Spinal cord (tissue), 9 donors: ENCODE measurements at regions not wholly inside any gene's neighbourhood (a gene's known extent, or its start where the extent isn't known, plus 50 kb on each side); places are given as distances from the start of the nearest gene placed in this dataset.
"Not testable (repeated sequence)": the region's sequence is repeated elsewhere in the genome, so short reads cannot be mapped to it uniquely, and the experiment has no call there.

Experiments used
- DNase-seq, 6 donors: peaks; one replicate each; pipeline versions ENCODE4 v3.0.0 to v3.0.0-alpha.2; 2013 to 2015; ENCODE audit warnings: low spot score in 6 of 6, low read depth in 4 of 6
- H3K27ac ChIP-seq: one replicate; pipeline ENCODE4 v1.5.1; 2013; ENCODE audit warnings: low read depth, low read length, control low read depth
- H3K27me3 ChIP-seq: one replicate; pipeline ENCODE4 v1.6.1; 2013; ENCODE audit warnings: low read length; ENCODE audit not compliant: control insufficient read depth, insufficient read depth
- H3K36me3 ChIP-seq: one replicate; pipeline ENCODE4 v1.6.1; 2013; ENCODE audit warnings: low read length; ENCODE audit not compliant: control insufficient read depth, insufficient read depth
- H3K4me1 ChIP-seq: one replicate; pipeline ENCODE4 v1.6.1; 2013; ENCODE audit warnings: low read length; ENCODE audit not compliant: control insufficient read depth, insufficient read depth
- H3K4me3 ChIP-seq: one replicate; pipeline ENCODE4 v1.5.1; 2013; ENCODE audit warnings: low read depth, low read length, control low read depth
- H3K9me3 ChIP-seq: one replicate; pipeline ENCODE4 v1.6.1; 2013; ENCODE audit warnings: low read length; ENCODE audit not compliant: control insufficient read depth, insufficient read depth
- WGBS: methylation state at CpG from one replicate; pipeline ENCODE4 v1.1.5; 2013; ENCODE audit warnings: missing lambda C conversion rate; ENCODE audit not compliant: insufficient coverage; 5-methylcytosine and 5-hydroxymethylcytosine counted together
- donor health status: healthy.

DNA sequence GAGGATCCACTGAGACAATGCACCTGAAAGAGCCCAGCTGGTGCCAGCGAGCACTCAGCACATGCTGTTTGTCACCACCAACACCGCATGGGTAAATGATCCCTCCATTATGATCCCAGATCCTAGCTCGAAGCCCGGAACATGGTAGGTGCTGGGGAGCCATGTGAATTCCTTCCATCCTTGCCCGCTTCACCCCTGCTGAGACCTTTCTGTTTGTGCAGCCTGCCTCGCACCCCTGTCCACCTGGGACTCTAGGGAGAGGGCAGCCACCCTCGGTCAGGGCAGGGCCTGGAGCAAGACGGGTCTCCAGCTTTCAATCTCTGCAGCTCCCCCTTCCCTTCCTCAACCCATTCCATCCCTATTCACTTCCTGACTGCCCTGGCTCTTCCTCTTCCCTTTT, 116.2 kb upstream of the ALX4 start:
- peaks cover 5% of the 10 kb centered on the region for H3K4me1 ChIP-seq
- H3K27me3 ChIP-seq, result no peaks in the 10 kb centered on the region
- no peak overlapping the region for H3K4me3 ChIP-seq
- no peak for DNase-seq
- no peaks in the 10 kb centered on the region for H3K9me3 ChIP-seq
- H3K27ac ChIP-seq, result no peak overlapping the region
- 73% methylated on average over 6 of the region's 8 CpGs for WGBS
- H3K36me3 ChIP-seq, result no peaks in the 10 kb centered on the region

DNA sequence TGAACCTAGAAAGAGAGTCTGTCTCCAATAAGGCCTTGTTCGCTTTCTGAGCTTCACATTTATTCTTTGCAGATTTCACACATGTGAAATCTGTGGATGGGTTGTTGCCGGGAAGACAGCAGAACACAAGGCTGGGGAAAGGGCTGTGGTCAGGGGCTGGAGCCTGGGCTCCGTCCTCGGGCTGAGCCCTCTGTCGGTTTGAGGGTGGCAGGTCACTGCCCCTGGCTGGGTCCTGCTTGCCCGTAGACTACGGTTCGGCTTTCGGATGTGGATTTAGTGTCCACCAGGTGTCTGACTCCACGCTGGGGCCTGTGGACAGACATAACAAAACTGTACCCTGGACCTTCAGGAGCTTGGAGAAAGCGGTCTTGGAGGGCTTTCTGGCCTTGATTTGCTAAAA, 117.0 kb upstream of the ALX4 start:
- Histone ChIP-seq H3K36me3 (no peaks in the 10 kb centered on the region), H3K4me1 (peaks cover 4% of the 10 kb centered on the region), H3K27me3 (no peaks in the 10 kb centered on the region), H3K9me3 (no peaks in the 10 kb centered on the region), H3K4me3 (no peak overlapping the region), H3K27ac (no peak overlapping the region)
- WGBS, result 94% methylated on average over 10 of the region's 11 CpGs
- DNase-seq, result no peak

DNA sequence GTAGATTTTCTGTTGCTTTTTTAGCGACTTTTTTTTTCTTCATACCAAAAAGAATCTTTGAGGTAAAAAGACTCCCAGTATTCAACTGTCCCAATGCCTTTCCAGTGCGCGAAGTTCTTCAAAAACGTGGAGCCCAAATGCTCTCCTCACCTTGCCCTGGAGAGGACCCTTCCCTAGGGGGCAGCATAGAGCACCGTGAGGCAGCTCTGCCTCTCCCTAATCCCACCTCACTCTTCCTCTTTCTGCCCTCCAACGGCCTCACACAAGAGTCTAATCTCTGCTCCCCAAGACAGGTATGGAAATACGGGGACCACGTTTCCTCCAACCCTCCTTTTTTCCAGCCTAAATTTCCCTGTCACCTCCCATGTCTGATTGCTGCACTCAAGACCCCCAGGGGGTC, 117.5 kb upstream of the ALX4 start:
- Histone ChIP-seq H3K27ac (no peak overlapping the region), H3K9me3 (no peaks in the 10 kb centered on the region), H3K27me3 (no peaks in the 10 kb centered on the region), H3K4me3 (no peak overlapping the region), H3K36me3 (no peaks in the 10 kb centered on the region), H3K4me1 (peaks cover 4% of the 10 kb centered on the region)
- WGBS, result 61% methylated on average over 7 of the region's 8 CpGs
- no peak for DNase-seq

DNA sequence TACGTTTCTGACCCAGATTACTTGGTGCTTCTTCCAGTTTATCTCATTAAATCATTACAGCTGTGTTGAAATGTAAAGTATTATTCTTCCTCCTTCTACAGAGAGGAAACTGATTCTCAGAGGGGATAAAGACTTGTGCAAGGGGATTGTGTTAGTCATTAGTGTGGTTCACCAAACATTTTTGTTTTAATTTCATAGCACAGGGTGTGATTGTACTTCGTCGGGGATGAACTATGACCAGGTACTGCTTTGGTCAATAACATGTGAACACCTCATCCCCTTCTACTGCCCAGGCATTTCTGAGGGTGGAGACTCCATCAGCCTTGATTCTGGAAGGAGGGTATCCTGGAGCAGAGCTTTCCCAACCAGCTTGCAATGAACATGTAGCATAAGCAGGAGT, 120.2 kb upstream of the ALX4 start:
- Histone ChIP-seq H3K27me3 (peaks cover 2% of the 10 kb centered on the region), H3K4me1 (peaks cover 4% of the 10 kb centered on the region), H3K36me3 (no peaks in the 10 kb centered on the region), H3K27ac (no peak overlapping the region), H3K9me3 (no peaks in the 10 kb centered on the region), H3K4me3 (no peak overlapping the region)
- no CpG with 5 or more reads among the region's 3 CpGs for WGBS
- no peak for DNase-seq

DNA sequence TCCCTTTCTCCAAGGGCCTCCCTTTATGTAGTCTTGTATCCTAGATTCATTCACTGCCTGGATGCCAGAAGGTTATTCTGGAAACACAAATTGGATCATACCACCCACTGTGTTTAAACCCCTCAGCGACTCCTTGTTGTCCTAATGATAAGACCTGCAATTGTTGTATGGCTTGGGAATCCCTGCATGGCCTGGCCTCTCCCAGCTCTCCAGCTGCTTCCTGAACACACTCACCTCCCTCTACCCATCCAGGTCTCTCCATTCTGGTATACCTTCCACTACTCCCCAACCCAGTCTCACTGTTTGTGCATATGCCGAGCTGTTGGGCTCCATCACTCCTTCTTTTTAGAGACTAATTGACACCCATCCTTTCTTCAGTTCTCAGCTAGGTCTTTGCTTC, 124.3 kb upstream of the ALX4 start:
- H3K4me3 ChIP-seq, result no peak overlapping the region
- H3K36me3 ChIP-seq, result no peaks in the 10 kb centered on the region
- H3K27me3 ChIP-seq, result peaks cover 2% of the 10 kb centered on the region
- H3K9me3 ChIP-seq, result no peaks in the 10 kb centered on the region
- peak in 1 of 6 donors; percentile 27 for DNase-seq
- 100% methylated on average over 1 of the region's 2 CpGs for WGBS
- H3K4me1 ChIP-seq, result no peaks in the 10 kb centered on the region
- H3K27ac ChIP-seq, result no peak overlapping the region

DNA sequence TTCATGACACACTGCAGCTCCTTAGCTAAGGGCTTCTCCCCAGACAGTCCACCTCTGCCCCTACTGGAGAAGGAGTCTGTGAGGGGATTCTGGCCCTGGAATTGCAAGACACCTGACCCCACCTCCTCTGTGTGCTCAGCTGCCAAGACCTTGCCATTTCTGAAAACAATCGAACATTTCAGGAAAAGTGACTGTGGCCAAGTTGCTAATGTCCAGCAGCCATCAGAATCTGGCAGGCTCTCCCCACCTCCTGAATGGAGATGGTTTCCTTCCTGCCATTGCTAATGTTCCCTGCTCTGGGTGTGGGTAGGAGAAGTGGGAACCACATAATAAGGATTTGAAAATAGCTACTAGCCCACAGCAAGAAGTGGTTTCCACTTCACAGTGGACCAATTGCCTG, 127.2 kb upstream of the ALX4 start:
- Histone ChIP-seq H3K27ac (no peak overlapping the region), H3K4me1 (no peaks in the 10 kb centered on the region), H3K36me3 (no peaks in the 10 kb centered on the region), H3K9me3 (peaks cover 1% of the 10 kb centered on the region), H3K27me3 (peaks cover 2% of the 10 kb centered on the region), H3K4me3 (no peak overlapping the region)
- DNase-seq, result no peak
- WGBS, result 100% methylated on average over 1 of the region's 1 CpG

DNA sequence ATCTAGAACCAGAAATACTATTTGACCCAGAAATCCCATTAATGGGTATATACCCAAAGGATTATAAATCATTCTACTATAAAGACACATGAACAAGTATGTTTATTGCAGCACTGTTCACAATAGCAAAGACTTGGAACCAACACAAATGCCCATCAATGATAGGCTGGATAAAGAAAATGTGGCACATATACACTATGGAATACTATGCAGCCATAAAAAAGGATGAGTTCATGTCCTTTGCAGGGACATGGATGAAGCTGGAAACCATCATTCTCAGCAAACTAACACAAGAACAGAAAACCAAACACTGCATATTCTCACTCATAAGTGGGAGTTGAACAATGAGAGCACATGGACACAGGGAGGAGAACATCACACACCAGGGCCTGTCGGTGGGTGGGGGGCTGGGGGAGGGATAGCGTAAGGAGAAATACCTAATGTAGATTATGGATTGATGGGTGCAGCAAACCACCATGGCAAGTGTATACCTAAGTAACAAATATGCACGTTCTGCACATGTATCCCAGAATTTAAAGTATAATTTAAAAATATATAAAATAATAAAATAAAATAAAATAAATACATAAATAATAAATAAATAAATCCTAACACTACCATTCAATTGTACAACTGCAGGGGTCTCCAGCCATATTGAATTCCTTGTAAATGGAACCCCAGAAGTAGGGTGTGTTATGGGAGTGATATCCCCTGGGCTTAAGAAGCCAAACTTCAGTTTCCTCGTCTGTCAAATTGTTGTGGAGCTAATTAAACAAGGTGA, 122.4 kb upstream of the CD82 start:
- not testable (repeated sequence) for DNase-seq, H3K36me3 ChIP-seq, H3K4me3 ChIP-seq, H3K27me3 ChIP-seq, H3K9me3 ChIP-seq, H3K4me1 ChIP-seq, H3K27ac ChIP-seq
- WGBS, result no CpG with 5 or more reads among the region's 4 CpGs

DNA sequence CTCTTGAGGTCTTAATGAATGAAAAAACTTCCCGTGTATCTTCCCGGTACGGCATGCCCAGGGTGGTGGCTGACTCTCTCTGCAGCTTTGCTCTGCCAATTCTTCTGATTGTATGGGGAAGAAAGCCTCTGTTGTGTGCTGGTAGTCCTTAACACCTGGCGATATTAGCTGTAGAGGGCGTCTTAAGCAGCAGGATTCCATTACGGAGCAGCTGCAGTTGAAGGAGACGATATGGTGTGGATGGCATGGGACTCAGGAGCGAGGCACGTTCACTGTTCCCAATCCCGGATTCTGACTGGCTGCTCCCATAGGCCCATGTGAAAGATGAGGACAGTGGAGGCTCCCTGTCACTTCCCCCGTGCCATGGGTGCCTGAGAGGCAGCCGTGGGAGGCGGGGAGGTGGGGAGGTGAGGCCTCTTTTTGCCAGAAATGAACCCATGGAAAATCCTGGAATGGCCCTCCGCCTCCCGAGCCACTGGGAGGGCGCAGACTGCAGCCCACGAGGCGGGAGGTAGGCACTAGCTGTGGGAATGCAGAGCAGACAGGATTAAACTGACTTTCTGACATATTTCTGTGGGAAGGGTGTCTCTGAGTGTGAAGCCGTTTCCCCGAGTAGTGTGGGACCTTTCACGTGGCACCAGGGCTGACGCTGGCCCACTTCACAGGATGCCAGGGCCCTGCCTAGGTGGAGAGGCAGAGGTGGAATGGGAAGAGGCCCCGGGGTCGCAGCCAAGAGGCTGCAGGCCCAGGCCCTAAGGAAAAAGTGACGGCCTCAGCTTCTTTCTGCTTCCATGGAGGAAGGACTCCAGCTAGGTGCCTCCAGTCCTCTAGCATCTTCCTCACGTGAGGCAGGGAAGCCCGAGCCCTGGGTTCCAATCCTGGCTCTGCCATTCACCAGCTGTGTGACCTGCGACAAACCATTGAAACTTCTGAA, 121.4 kb upstream of the CD82 start:
- Histone ChIP-seq H3K27me3 (peaks cover 4% of the 10 kb centered on the region), H3K9me3 (peaks cover 1% of the 10 kb centered on the region), H3K4me1 (no peaks in the 10 kb centered on the region), H3K36me3 (no peaks in the 10 kb centered on the region), H3K4me3 (no peak overlapping the region), H3K27ac (no peak overlapping the region)
- WGBS, result 69% methylated on average over 26 of the region's 28 CpGs
- DNase-seq, result peak in 1 of 6 donors; percentile 6

DNA sequence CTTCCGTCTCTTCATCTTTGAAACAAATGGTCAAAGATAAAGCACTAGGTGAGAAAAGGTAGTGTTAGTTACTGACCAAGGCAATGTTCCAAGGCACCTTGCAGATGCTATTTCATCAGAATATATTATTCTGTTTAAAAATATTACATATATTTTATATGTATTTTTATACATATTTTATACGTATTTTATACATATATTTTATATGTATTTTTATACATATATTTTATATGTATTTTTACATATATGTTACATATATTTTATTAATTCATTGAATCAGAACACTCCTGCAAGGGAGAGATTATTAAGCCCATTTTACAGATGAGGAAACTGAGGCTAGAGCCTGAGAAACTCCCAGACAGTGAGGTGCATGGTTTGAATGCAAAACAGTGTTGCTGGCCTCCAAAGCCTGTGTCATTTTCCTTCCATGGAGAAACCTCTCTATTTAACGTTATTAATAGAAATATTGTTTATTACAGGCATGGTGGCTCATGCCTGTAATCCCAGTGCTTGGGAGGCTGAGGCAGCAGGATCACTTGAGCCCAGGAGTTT, 120.6 kb upstream of the CD82 start:
- DNase-seq, result no peak
- Histone ChIP-seq H3K4me1 (no peaks in the 10 kb centered on the region), H3K36me3 (no peaks in the 10 kb centered on the region), H3K27me3 (peaks cover 4% of the 10 kb centered on the region), H3K9me3 (peaks cover 1% of the 10 kb centered on the region), H3K4me3 (no peak overlapping the region), H3K27ac (no peak overlapping the region)
- WGBS, result no CpG with 5 or more reads among the region's 3 CpGs
